Fibroblast of lung (primary cell): ENCODE measurements at regions not wholly inside any gene's neighbourhood (a gene's known extent, or its start where the extent isn't known, plus 50 kb on each side); places are given as distances from the start of the nearest gene placed in this dataset.

Source experiments
- DNase-seq, 2 donors: peaks; one replicate each; pipeline versions ENCODE4 v3.0.0 to v3.0.0-alpha.2; 2010; ENCODE audit warnings: low read depth in 2 of 2
- H2AFZ ChIP-seq: 2 replicates; pipeline ENCODE4 v1.5.1; 2012; ENCODE audit warnings: low read length, control low read depth, inconsistent platforms
- H3K27ac ChIP-seq: 2 replicates; pipeline ENCODE4 v1.5.1; 2011; ENCODE audit warnings: low read length, control low read depth; ENCODE audit not compliant: insufficient read depth
- H3K27me3 ChIP-seq: 2 replicates; pipeline ENCODE4 v1.5.1; 2011; ENCODE audit warnings: mild to moderate bottlenecking, low read length; ENCODE audit not compliant: control insufficient read depth, insufficient read depth
- H3K36me3 ChIP-seq: 2 replicates; pipeline ENCODE4 v1.5.1; 2011; ENCODE audit warnings: low read length; ENCODE audit not compliant: control insufficient read depth, insufficient read depth
- H3K4me1 ChIP-seq: 2 replicates; pipeline ENCODE4 v1.5.1; 2011; ENCODE audit warnings: low read length; ENCODE audit not compliant: control insufficient read depth, insufficient read depth; ENCODE audit errors: extremely low read depth
- H3K4me2 ChIP-seq: 2 replicates; pipeline ENCODE4 v1.5.1; 2011; ENCODE audit warnings: low read length, control low read depth; ENCODE audit not compliant: insufficient read depth; ENCODE audit errors: extremely low read depth
- H3K4me3 ChIP-seq, 4 experiments: fragments of 200-600 bp in 1 of 4; sonication (generic) in 1 of 4; replicated peaks in 1 of 4; 2 replicates each; pipeline ENCODE4 v1.5.1; 2011 to 2016; ENCODE audit warnings: low read length in 4 of 4, low read depth in 3 of 4, mild to moderate bottlenecking in 3 of 4, control low read depth in 2 of 4, inconsistent platforms in 1 of 4, mixed read lengths in 1 of 4; ENCODE audit not compliant: insufficient read depth in 1 of 4; ENCODE audit errors: control extremely low read depth in 1 of 4
- H3K79me2 ChIP-seq: 2 replicates; pipeline ENCODE4 v1.5.1; 2012; ENCODE audit warnings: mild to moderate bottlenecking, low read length, inconsistent platforms; ENCODE audit not compliant: control insufficient read depth, insufficient read depth
- H3K9ac ChIP-seq: 2 replicates; pipeline ENCODE4 v1.5.1; 2011; ENCODE audit warnings: mild to moderate bottlenecking, low read length, control low read depth; ENCODE audit not compliant: insufficient read depth
- H3K9me3 ChIP-seq: 2 replicates; pipeline ENCODE4 v1.5.1; 2012; ENCODE audit warnings: low read depth, low read length; ENCODE audit not compliant: control insufficient read depth, insufficient read depth
- H4K20me1 ChIP-seq: 2 replicates; pipeline ENCODE4 v1.5.1; 2011; ENCODE audit warnings: low read length; ENCODE audit not compliant: control insufficient read depth, insufficient read depth; ENCODE audit errors: extremely low read depth
- CTCF ChIP-seq, 2 donors: IDR thresholded peaks in 1 of 2; conservative IDR thresholded peaks in 1 of 2; 1 replicate in 1 of 2; 2 replicates in 1 of 2; pipeline ENCODE4 v1.5.1; 2011 to 2012; ENCODE audit warnings: low read length in 2 of 2, control low read depth in 1 of 2, inconsistent platforms in 1 of 2, low read depth in 1 of 2, mild to moderate bottlenecking in 1 of 2
- EZH2 ChIP-seq: IDR thresholded peaks from 2 replicates; pipeline ENCODE4 v1.5.1; 2012; ENCODE audit warnings: low read length, control low read depth, mild to moderate bottlenecking; ENCODE audit errors: missing control alignments

GRCh38 chr15:93438310-93438709 lies 349.3 kb upstream of the RGMA start:
- no peak for DNase-seq
- Histone ChIP-seq H3K36me3 (no peaks in the 10 kb centered on the region), H3K27me3 (no peaks in the 10 kb centered on the region), H3K4me3 (no peak overlapping the region), H3K9me3 (no peaks in the 10 kb centered on the region), H3K4me2 (no peak overlapping the region), H3K9ac (no peak overlapping the region), H4K20me1 (no peaks in the 10 kb centered on the region), H3K4me1 (no peaks in the 10 kb centered on the region), H3K27ac (no peak overlapping the region), H2AFZ (no peak overlapping the region), H3K79me2 (no peaks in the 10 kb centered on the region)
- no peak for TF ChIP-seq CTCF (conservative IDR thresholded peaks at IDR 0.05 in 1 of 2, IDR thresholded peaks at IDR 0.05 in 1 of 2; ENCODE audit: low read depth in 1 of 2, low read length in 2 of 2)
- no peak for TF ChIP-seq EZH2

GRCh38 chr15:93432474-93432873 lies 343.5 kb upstream of the RGMA start:
- H3K4me3 ChIP-seq: no peak overlapping the region
- DNase-seq: no peak

GRCh38 chr15:93428807-93429351 lies 339.9 kb upstream of the RGMA start:
- TF ChIP-seq EZH2: no peak
- no peak for TF ChIP-seq CTCF (conservative IDR thresholded peaks at IDR 0.05 in 1 of 2, IDR thresholded peaks at IDR 0.05 in 1 of 2; ENCODE audit: low read depth in 1 of 2, low read length in 2 of 2)
- Histone ChIP-seq H3K4me2 (no peak overlapping the region), H3K27me3 (no peaks in the 10 kb centered on the region), H3K9ac (no peak overlapping the region), H3K79me2 (no peaks in the 10 kb centered on the region), H3K4me1 (no peaks in the 10 kb centered on the region), H2AFZ (no peak overlapping the region), H3K9me3 (no peaks in the 10 kb centered on the region), H3K27ac (no peak overlapping the region), H4K20me1 (no peaks in the 10 kb centered on the region), H3K4me3 (no peak overlapping the region), H3K36me3 (no peaks in the 10 kb centered on the region)
- no peak for DNase-seq

More at GRCh38 chr15:93432474-93432873, 343.5 kb upstream of the RGMA start:
- H3K4me2 ChIP-seq: no peak overlapping the region
- H3K9me3 ChIP-seq: no peaks in the 10 kb centered on the region
- H3K79me2 ChIP-seq: no peaks in the 10 kb centered on the region
- H3K36me3 ChIP-seq: no peaks in the 10 kb centered on the region
- no peak overlapping the region for H3K27ac ChIP-seq
- H3K4me1 ChIP-seq: no peaks in the 10 kb centered on the region
- H2AFZ ChIP-seq: no peak overlapping the region
- no peak for TF ChIP-seq EZH2
- TF ChIP-seq CTCF (conservative IDR thresholded peaks at IDR 0.05 in 1 of 2, IDR thresholded peaks at IDR 0.05 in 1 of 2; ENCODE audit: low read depth in 1 of 2, low read length in 2 of 2): no peak
- H3K9ac ChIP-seq: no peak overlapping the region
- H3K27me3 ChIP-seq: no peaks in the 10 kb centered on the region
- H4K20me1 ChIP-seq: no peaks in the 10 kb centered on the region
